ENCODE measurements at regions not wholly inside any gene's neighbourhood (a gene's known extent, or its start where the extent isn't known, plus 50 kb on each side); places are given as distances from the start of the nearest gene placed in this dataset.

- H3K56ac ChIP-seq (ENCODE audit: extremely low read depth, insufficient read depth, low read length), result no peak overlapping the region
- H3K4me1 ChIP-seq (ENCODE audit: control insufficient read depth, insufficient read depth, low read length), result no peaks in the 10 kb centered on the region
- no peak overlapping the region for H4K91ac ChIP-seq (ENCODE audit: insufficient read depth, low read depth, low read length)
- dilution Hi-C loops (cut with HindIII; ENCODE audit: low sequenced_read_pairs, unreplicated experiment) (no loop called here), in situ Hi-C loops (cut with MboI; ENCODE audit: low sequenced_read_pairs) (no loop called here), intact Hi-C loops (cut with micrococcal nuclease) (no loop called here)
- no peak overlapping the region for H3K27ac ChIP-seq (ENCODE audit: insufficient read depth, low read length)
- H3K4me3 ChIP-seq (ENCODE audit: insufficient read depth, low read depth, low read length), result no peak overlapping the region
- H2BK5ac ChIP-seq (ENCODE audit: low read depth, low read length, poor library complexity, severe bottlenecking), result no peak overlapping the region
- no peak overlapping the region for H2AFZ ChIP-seq (replicated peaks; ENCODE audit: low read length, poor library complexity)
- H2BK120ac ChIP-seq (ENCODE audit: low read depth, low read length), result no peak overlapping the region
- H3K9me1 ChIP-seq (ENCODE audit: insufficient read depth, low read length), result no peaks in the 10 kb centered on the region
- no peak overlapping the region for H3K14ac ChIP-seq (replicated peaks; ENCODE audit: low read depth, low read length)
- 33% methylated on average over 1 of the region's 3 CpGs; no CpG with 5 or more reads in 1 of the 2 experiments for WGBS, 2 experiments (ENCODE audit: extremely low coverage in 2 of 2, insufficient read length in 1 of 2)
- H2BK15ac ChIP-seq (ENCODE audit: low read depth, low read length), result no peak overlapping the region
- no peaks in the 10 kb centered on the region for H3K27me3 ChIP-seq (ENCODE audit: control insufficient read depth, insufficient read depth, low read length)
- no peaks in the 10 kb centered on the region for H3K9me3 ChIP-seq (ENCODE audit: control insufficient read depth, insufficient read depth, low read length)
- ATAC-seq (ENCODE audit: low read depth) (no peak), DNase-seq (no peak)
- no peak overlapping the region for H4K5ac ChIP-seq (ENCODE audit: low read depth, low read length)
- H3K18ac ChIP-seq (ENCODE audit: low read depth, low read length), result no peak overlapping the region
- no peak overlapping the region for H3K4me2 ChIP-seq (ENCODE audit: low read depth, low read length)
- BruUV-seq (replicated peaks), result no TSS peak
- H2BK20ac ChIP-seq (ENCODE audit: low read depth, low read length), result no peak overlapping the region
- TF ChIP-seq CEBPB (IDR thresholded peaks at IDR 0.05; ENCODE audit: low read depth, low read length) (no peak), FOS (IDR thresholded peaks at IDR 0.05; ENCODE audit: low read depth, low read length) (no peak), RCOR1 (IDR thresholded peaks at IDR 0.05; ENCODE audit: insufficient replicate concordance, low read length) (no peak), CHD1 (IDR thresholded peaks at IDR 0.05; ENCODE audit: low read depth, low read length) (no peak), RAD21 (IDR thresholded peaks at IDR 0.05; ENCODE audit: low read length) (no peak), ELK1 (IDR thresholded peaks at IDR 0.05; ENCODE audit: borderline replicate concordance, low read depth, low read length) (no peak), MXI1 (IDR thresholded peaks at IDR 0.05; ENCODE audit: borderline replicate concordance, low read depth, low read length) (no peak), MAZ (IDR thresholded peaks at IDR 0.05; ENCODE audit: borderline replicate concordance, low read depth, low read length) (no peak), NFE2L2 (IDR thresholded peaks at IDR 0.05; ENCODE audit: low read depth, low read length) (no peak), BHLHE40 (IDR thresholded peaks at IDR 0.05; ENCODE audit: low read depth, low read length) (no peak), RFX5 (IDR thresholded peaks at IDR 0.05; ENCODE audit: low read depth, low read length) (no peak), POLR2A (IDR thresholded peaks at IDR 0.05; ENCODE audit: low read depth, low read length) (no peak), SMC3 (IDR thresholded peaks at IDR 0.05; ENCODE audit: low read depth, low read length) (no peak), MAFK (IDR thresholded peaks at IDR 0.05; ENCODE audit: low read depth, low read length) (no peak)
- TF ChIP-seq, protein P1, sequence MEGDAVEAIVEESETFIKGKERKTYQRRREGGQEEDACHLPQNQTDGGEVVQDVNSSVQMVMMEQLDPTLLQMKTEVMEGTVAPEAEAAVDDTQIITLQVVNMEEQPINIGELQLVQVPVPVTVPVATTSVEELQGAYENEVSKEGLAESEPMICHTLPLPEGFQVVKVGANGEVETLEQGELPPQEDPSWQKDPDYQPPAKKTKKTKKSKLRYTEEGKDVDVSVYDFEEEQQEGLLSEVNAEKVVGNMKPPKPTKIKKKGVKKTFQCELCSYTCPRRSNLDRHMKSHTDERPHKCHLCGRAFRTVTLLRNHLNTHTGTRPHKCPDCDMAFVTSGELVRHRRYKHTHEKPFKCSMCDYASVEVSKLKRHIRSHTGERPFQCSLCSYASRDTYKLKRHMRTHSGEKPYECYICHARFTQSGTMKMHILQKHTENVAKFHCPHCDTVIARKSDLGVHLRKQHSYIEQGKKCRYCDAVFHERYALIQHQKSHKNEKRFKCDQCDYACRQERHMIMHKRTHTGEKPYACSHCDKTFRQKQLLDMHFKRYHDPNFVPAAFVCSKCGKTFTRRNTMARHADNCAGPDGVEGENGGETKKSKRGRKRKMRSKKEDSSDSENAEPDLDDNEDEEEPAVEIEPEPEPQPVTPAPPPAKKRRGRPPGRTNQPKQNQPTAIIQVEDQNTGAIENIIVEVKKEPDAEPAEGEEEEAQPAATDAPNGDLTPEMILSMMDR (conservative IDR thresholded peaks at IDR 0.05; ENCODE audit: low read depth, low read length), result no peak
- TF ChIP-seq, protein P2, sequence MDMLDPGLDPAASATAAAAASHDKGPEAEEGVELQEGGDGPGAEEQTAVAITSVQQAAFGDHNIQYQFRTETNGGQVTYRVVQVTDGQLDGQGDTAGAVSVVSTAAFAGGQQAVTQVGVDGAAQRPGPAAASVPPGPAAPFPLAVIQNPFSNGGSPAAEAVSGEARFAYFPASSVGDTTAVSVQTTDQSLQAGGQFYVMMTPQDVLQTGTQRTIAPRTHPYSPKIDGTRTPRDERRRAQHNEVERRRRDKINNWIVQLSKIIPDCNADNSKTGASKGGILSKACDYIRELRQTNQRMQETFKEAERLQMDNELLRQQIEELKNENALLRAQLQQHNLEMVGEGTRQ (IDR thresholded peaks at IDR 0.05; ENCODE audit: low read depth, low read length), result no peak
- no peak overlapping the region for H3K23ac ChIP-seq (ENCODE audit: low read depth, low read length)
- no peak overlapping the region for H3K9ac ChIP-seq (ENCODE audit: low read depth, low read length)
- H4K20me1 ChIP-seq (ENCODE audit: insufficient read depth, low read length), result no peaks in the 10 kb centered on the region
- H4K8ac ChIP-seq (ENCODE audit: low read depth in 2 of 2, low read length in 2 of 2), result no peak overlapping the region
- H3K36me3 ChIP-seq (ENCODE audit: control insufficient read depth, insufficient read depth, low read length), result no peaks in the 10 kb centered on the region
- no peak overlapping the region for H3K4ac ChIP-seq (ENCODE audit: low read depth, low read length)
- no peak overlapping the region for H2AK5ac ChIP-seq (ENCODE audit: low read depth, low read length)
- H3K79me1 ChIP-seq (ENCODE audit: low read depth in 1 of 2, low read length in 2 of 2), result no peaks in the 10 kb centered on the region
- no peak overlapping the region for H2AK9ac ChIP-seq (replicated peaks; ENCODE audit: low read depth, low read length, poor library complexity)
- ChIA-PET POLR2A (ENCODE audit: unreplicated experiment) (no interaction called here), CTCF (no interaction called here)
Observed at GRCh38 chr1:191145834-191146233, 668.2 kb upstream of the BRINP3 start.

All from IMR-90 (cell line).